GM12878 (cell line): ENCODE measurements at regions not wholly inside any gene's neighbourhood (a gene's known extent, or its start where the extent isn't known, plus 50 kb on each side); places are given as distances from the start of the nearest gene placed in this dataset.

Source experiments
- BCL11A ChIP-seq: IDR thresholded peaks from 2 replicates; pipeline ENCODE4 v1.6.1; 2011; ENCODE audit warnings: low read depth, low read length
- CHD4 ChIP-seq: fragments of 200-600 bp; sonication (generic); IDR thresholded peaks from 2 replicates; pipeline ENCODE4 v1.6.1; 2016; ENCODE audit warnings: mild to moderate bottlenecking
- FOXM1 ChIP-seq: IDR thresholded peaks from 2 replicates; pipeline ENCODE4 v1.6.1; 2012; ENCODE audit warnings: low read depth, mild to moderate bottlenecking, inconsistent platforms, low read length, moderate library complexity
- KAT2A ChIP-seq: conservative IDR thresholded peaks from 2 replicates; pipeline ENCODE4 v1.6.1; 2011; ENCODE audit warnings: low read depth, low read length; ENCODE audit not compliant: control insufficient read depth
- KDM1A ChIP-seq: fragments of 200-600 bp; sonication (generic); IDR thresholded peaks from 2 replicates; pipeline ENCODE4 v1.6.1; 2016; ENCODE audit warnings: borderline replicate concordance
- KLF5 ChIP-seq: fragments of 450-650 bp; IDR thresholded peaks from 2 replicates; pipeline ENCODE4 v1.6.1; 2014; ENCODE audit warnings: mild to moderate bottlenecking; ENCODE audit not compliant: partially characterized antibody
- MTA2 ChIP-seq: fragments of 450-650 bp; IDR thresholded peaks from 2 replicates; pipeline ENCODE4 v1.6.1; 2016; ENCODE audit warnings: low read depth, mild to moderate bottlenecking, moderate library complexity
- NBN ChIP-seq: fragments of 450-650 bp; IDR thresholded peaks from 2 replicates; pipeline ENCODE4 v1.6.1; 2016
- PML ChIP-seq: IDR thresholded peaks from 2 replicates; pipeline ENCODE4 v1.6.1; 2012; ENCODE audit warnings: low read length, inconsistent platforms
- RAD21 ChIP-seq: IDR thresholded peaks from 2 replicates; pipeline ENCODE4 v1.6.1; 2011; ENCODE audit warnings: mild to moderate bottlenecking, low read depth, low read length, moderate library complexity; ENCODE audit not compliant: insufficient read depth
- TBL1XR1 ChIP-seq: IDR thresholded peaks from 2 replicates; pipeline ENCODE4 v1.6.1; 2012; ENCODE audit warnings: low read depth, low read length, improper control_type of control experiment
- ZNF384 ChIP-seq: IDR thresholded peaks from 2 replicates; pipeline ENCODE4 v1.6.1; 2012; ENCODE audit warnings: low read depth, mild to moderate bottlenecking, low read length, improper control_type of control experiment, borderline replicate concordance
- TF ChIP-seq, protein P1 (sequence below): fragments of 450-650 bp; IDR thresholded peaks from 2 replicates; pipeline ENCODE4 v1.6.1; 2018; ENCODE audit warnings: mild to moderate bottlenecking, low read depth, moderate library complexity; ENCODE audit not compliant: partially characterized antibody
- TF ChIP-seq, protein P2 (sequence below): IDR thresholded peaks from 2 replicates; pipeline ENCODE4 v1.6.1; 2011; ENCODE audit warnings: mild to moderate bottlenecking, low read depth, low read length, moderate library complexity; ENCODE audit not compliant: insufficient replicate concordance

DNA sequence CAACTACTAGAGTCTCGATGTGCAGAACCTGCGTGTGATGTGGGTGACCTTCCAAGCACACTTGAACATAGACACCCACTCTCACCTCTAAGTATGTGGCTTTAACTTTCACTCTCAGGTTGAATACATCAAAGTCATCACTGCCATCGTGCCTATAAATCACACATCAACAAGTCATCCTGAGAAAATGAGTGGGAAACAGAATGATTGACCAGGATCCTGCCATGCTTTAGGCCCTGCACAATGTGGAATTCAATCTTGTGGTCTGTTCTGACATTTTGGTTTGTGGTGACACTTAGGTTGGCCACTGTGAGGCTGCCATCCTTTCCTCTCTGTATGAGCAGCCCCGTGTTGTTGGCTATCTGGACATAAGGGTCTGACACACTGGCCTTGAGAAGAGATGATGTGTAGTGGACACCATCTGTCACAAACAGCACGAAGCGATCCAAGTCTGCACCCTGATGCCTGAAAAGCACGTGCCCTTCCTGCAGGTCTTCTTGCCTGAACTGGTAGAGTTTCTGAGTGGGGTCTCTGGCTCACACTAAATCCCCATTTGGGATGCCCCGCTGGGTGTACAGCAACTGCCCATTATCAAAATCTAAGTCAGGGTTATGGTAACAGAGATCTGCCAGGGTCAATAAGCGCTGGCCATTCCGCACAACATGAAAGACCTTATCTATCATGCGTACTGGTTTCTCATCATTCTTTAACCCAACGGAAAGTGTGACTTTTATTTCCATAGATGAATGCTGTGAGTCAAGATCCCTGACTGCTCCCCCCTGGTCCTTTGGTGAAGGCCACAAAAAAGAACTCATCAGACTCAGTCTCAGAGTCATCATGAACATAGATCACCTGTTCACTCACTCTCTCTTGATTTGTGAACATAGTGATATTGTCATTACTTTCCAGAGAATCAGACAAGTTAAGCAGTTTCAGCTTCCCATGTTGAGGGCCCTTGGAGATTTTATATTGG is 116.6 kb downstream of the ESM1 start (continued):
- TF ChIP-seq, protein P1, sequence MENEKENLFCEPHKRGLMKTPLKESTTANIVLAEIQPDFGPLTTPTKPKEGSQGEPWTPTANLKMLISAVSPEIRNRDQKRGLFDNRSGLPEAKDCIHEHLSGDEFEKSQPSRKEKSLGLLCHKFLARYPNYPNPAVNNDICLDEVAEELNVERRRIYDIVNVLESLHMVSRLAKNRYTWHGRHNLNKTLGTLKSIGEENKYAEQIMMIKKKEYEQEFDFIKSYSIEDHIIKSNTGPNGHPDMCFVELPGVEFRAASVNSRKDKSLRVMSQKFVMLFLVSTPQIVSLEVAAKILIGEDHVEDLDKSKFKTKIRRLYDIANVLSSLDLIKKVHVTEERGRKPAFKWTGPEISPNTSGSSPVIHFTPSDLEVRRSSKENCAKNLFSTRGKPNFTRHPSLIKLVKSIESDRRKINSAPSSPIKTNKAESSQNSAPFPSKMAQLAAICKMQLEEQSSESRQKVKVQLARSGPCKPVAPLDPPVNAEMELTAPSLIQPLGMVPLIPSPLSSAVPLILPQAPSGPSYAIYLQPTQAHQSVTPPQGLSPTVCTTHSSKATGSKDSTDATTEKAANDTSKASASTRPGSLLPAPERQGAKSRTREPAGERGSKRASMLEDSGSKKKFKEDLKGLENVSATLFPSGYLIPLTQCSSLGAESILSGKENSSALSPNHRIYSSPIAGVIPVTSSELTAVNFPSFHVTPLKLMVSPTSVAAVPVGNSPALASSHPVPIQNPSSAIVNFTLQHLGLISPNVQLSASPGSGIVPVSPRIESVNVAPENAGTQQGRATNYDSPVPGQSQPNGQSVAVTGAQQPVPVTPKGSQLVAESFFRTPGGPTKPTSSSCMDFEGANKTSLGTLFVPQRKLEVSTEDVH, result no peak
- TF ChIP-seq KLF5 (no peak), KAT2A (no peak), CHD4 (no peak), BCL11A (peak; percentile 77; the same call in 1 of the 2 replicates), TBL1XR1 (no peak), FOXM1 (peak; percentile 28; the same call in 1 of the 2 replicates), KDM1A (no peak), ZNF384 (no peak), MTA2 (no peak), NBN (no peak), PML (no peak), RAD21 (no peak)
- TF ChIP-seq, protein P2, sequence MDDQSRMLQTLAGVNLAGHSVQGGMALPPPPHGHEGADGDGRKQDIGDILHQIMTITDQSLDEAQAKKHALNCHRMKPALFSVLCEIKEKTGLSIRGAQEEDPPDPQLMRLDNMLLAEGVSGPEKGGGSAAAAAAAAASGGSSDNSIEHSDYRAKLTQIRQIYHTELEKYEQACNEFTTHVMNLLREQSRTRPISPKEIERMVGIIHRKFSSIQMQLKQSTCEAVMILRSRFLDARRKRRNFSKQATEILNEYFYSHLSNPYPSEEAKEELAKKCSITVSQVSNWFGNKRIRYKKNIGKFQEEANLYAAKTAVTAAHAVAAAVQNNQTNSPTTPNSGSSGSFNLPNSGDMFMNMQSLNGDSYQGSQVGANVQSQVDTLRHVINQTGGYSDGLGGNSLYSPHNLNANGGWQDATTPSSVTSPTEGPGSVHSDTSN, result no peak
